ENCODE measurements at regions not wholly inside any gene's neighbourhood (a gene's known extent, or its start where the extent isn't known, plus 50 kb on each side); places are given as distances from the start of the nearest gene placed in this dataset.

GRCh38 chr3:152213938-152214337 lies 54.8 kb upstream of the MBNL1 start:
- no peak for TF ChIP-seq CTCF (IDR thresholded peaks at IDR 0.05)
- TF ChIP-seq POLR2A (IDR thresholded peaks at IDR 0.05): no peak

Measured in esophagus squamous epithelium (tissue), 4 donors.